GM10266 (cell line): ENCODE measurements at regions not wholly inside any gene's neighbourhood (a gene's known extent, or its start where the extent isn't known, plus 50 kb on each side); places are given as distances from the start of the nearest gene placed in this dataset.
"Not testable (repeated sequence)": the region's sequence is repeated elsewhere in the genome, so short reads cannot be mapped to it uniquely, and the experiment has no call there.

Source experiments
- DNase-seq: peaks from one replicate; pipeline ENCODE4 v3.0.0; 2012; ENCODE audit errors: extremely low spot score
- CTCF ChIP-seq: IDR thresholded peaks from 2 replicates; pipeline ENCODE4 v1.5.1; 2012; ENCODE audit warnings: mild to moderate bottlenecking, low read depth; ENCODE audit not compliant: control insufficient read depth, insufficient read depth; ENCODE audit errors: missing control alignments

- DNase-seq = no peak
- TF ChIP-seq CTCF = no peak
Measured at GRCh38 chr5:87608385-87608784, 195.7 kb upstream of the CCNH start.

- DNase-seq = no peak
- TF ChIP-seq CTCF = no peak
Measured at GRCh38 chr5:87605663-87606062, 192.9 kb upstream of the CCNH start.

- no peak for DNase-seq
- no peak for TF ChIP-seq CTCF
Measured at GRCh38 chr5:87599778-87600177, 187.0 kb upstream of the CCNH start.

GRCh38 chr5:87598460-87598859, 185.7 kb upstream of the CCNH start:
- no peak for DNase-seq
- no peak for TF ChIP-seq CTCF

GRCh38 chr5:87594566-87594965, 181.8 kb upstream of the CCNH start:
- DNase-seq = no peak
- no peak for TF ChIP-seq CTCF

- TF ChIP-seq CTCF = no peak
Measured at GRCh38 chr5:87589587-87589986, 176.9 kb upstream of the CCNH start.

GRCh38 chr5:87588316-87588715, 175.6 kb upstream of the CCNH start:
- no peak for TF ChIP-seq CTCF
- no peak for DNase-seq

More at GRCh38 chr5:87589587-87589986, 176.9 kb upstream of the CCNH start:
- no peak for DNase-seq

GRCh38 chr5:87583704-87584103, 171.0 kb upstream of the CCNH start:
- DNase-seq = not testable (repeated sequence)
